ENCODE measurements at regions not wholly inside any gene's neighbourhood (a gene's known extent, or its start where the extent isn't known, plus 50 kb on each side); places are given as distances from the start of the nearest gene placed in this dataset.
"Not testable (repeated sequence)": the region's sequence is repeated elsewhere in the genome, so short reads cannot be mapped to it uniquely, and the experiment has no call there.

DNA sequence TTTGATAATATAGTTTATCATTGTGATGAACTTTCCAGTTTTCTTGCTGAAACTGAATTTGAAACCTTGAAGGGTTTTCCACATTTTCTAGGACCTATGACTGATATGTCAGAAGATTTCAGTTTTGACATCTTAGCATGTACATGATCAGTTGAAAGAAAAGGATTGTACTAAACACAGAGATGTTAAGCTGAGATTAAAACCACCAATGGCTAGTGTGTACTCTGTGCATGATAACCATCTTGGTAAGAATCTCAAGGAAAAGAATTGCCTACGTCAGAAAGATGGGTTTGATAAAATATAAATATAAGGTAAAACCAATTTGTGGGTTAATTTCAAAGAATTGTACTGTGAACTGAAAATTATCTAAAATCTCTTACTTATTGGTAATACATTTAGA, 776.4 kb downstream of the GATA3 start:
- H3K27me3 ChIP-seq (ENCODE audit: insufficient read depth, low read length), result no peaks in the 10 kb centered on the region
- H3K4me3 ChIP-seq (ENCODE audit: low read length), result no peak overlapping the region
- no peaks in the 10 kb centered on the region for H3K36me3 ChIP-seq (ENCODE audit: insufficient read depth, low read length)
- no peaks in the 10 kb centered on the region for H3K9me3 ChIP-seq (ENCODE audit: low read length)
- no peaks in the 10 kb centered on the region for H3K4me1 ChIP-seq (ENCODE audit: insufficient read depth, low read length)
- no peak overlapping the region for H2AFZ ChIP-seq (ENCODE audit: low read depth, low read length)

DNA sequence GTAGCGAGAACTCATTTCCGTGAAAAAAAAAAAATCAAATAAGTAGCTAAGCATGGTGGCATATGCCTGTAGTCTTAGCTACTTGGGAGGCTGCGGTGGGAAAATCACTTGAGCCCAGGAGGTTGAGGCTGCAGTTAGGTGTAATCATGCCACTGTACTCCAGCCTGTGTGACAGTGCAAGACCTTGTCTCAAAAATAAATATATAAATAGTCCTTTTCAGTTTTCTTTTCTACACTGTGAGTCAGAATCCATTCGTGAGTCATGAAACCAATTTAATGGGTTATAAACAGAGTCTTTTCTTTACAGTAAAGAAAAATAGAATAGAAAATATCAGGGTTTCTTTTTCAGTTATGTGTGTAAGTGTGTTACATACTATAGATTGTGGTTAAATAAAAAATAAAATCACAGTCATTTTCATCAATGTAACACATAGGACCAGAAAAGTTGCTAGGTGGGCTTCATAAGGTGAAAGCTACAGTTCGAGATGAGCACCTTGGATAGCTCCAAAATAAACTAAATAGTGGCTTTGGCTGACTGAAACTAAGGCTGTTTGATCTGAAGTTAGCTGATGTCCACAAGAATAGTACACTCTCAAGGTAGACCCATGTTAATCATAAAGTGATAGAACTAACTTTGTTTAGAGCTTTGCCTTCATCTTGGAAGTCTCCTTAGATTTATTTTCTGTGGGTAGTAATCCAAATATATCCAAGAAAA, 781.1 kb downstream of the GATA3 start:
- H3K36me3 ChIP-seq (ENCODE audit: insufficient read depth, low read length), result no peaks in the 10 kb centered on the region
- no peaks in the 10 kb centered on the region for H3K4me1 ChIP-seq (ENCODE audit: insufficient read depth, low read length)
- no peak overlapping the region for H3K4me3 ChIP-seq (ENCODE audit: low read length)
- H3K27me3 ChIP-seq (ENCODE audit: insufficient read depth, low read length), result no peaks in the 10 kb centered on the region
- no peaks in the 10 kb centered on the region for H3K9me3 ChIP-seq (ENCODE audit: low read length)
- H2AFZ ChIP-seq (ENCODE audit: low read depth, low read length), result no peak overlapping the region

DNA sequence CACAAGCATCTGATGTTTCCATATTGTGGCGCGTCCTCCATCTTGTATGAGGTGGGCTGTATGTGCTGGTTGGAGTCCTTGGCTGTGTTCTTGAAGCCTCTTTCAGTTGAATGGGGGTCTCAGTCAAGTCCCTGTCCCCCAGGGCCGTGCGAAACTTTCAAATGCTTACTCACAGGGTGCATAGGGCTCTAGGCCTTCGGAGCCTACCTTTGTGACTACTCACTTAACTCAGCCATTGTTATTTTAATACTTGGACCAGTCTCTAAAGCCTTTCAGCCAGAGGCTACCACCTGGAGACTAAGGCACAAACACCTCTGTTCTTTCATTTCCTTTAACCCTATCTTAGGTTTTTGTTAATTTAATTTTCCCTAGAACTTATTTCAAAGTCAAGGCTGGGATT, 785.9 kb downstream of the GATA3 start:
- no peaks in the 10 kb centered on the region for H3K36me3 ChIP-seq (ENCODE audit: insufficient read depth, low read length)
- no peak overlapping the region for H2AFZ ChIP-seq (ENCODE audit: low read depth, low read length)
- H3K4me1 ChIP-seq (ENCODE audit: insufficient read depth, low read length), result no peaks in the 10 kb centered on the region
- no peak overlapping the region for H3K4me3 ChIP-seq (ENCODE audit: low read length)
- no peaks in the 10 kb centered on the region for H3K9me3 ChIP-seq (ENCODE audit: low read length)
- H3K27me3 ChIP-seq (ENCODE audit: insufficient read depth, low read length), result no peaks in the 10 kb centered on the region

DNA sequence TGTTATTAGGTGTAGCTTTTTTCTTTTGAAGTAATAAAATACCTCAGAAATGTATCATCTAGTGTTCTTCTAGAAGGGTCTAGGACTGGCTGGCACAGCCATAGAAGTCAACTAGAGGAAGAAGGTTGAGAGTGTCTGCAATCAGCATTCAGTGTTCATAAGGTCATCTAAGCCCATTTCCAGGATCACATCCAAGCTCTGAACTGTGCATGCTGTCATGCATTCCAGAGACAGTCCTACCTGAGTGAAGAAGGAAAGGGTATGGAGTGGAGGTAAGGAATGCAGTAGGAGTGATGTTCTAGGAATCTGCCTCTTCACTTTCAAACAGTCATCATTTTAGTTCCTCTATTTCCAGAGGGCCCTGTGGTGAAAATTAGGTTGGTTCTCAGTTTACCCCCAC, 789.7 kb downstream of the GATA3 start:
- no peak overlapping the region for H2AFZ ChIP-seq (ENCODE audit: low read depth, low read length)
- no peak overlapping the region for H3K4me3 ChIP-seq (ENCODE audit: low read length)
- H3K27me3 ChIP-seq (ENCODE audit: insufficient read depth, low read length), result no peaks in the 10 kb centered on the region
- H3K4me1 ChIP-seq (ENCODE audit: insufficient read depth, low read length), result no peaks in the 10 kb centered on the region
- H3K9me3 ChIP-seq (ENCODE audit: low read length), result no peaks in the 10 kb centered on the region
- no peaks in the 10 kb centered on the region for H3K36me3 ChIP-seq (ENCODE audit: insufficient read depth, low read length)

DNA sequence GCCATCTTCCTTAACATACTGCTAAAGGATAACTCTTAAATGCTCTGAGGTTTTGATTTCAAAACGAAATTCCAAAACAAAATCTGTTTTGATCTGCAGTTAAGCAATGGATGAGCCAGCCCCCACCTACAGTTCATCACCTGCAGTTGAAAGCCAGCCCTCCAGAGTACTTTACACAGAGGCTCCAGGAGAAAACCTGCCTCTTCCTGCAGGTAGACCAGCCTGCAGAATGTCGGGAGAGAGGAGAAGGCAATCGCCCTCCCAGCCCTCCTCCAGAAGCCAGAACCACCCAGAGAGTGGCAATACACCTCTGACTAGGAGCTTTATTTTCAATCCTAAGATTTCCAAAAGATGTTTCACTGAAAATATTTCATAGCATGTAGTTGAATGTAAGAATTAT, 798.1 kb downstream of the GATA3 start:
- no peak overlapping the region for H2AFZ ChIP-seq (ENCODE audit: low read depth, low read length)
- no peaks in the 10 kb centered on the region for H3K9me3 ChIP-seq (ENCODE audit: low read length)
- H3K27me3 ChIP-seq (ENCODE audit: insufficient read depth, low read length), result no peaks in the 10 kb centered on the region
- no peaks in the 10 kb centered on the region for H3K36me3 ChIP-seq (ENCODE audit: insufficient read depth, low read length)
- H3K4me3 ChIP-seq (ENCODE audit: low read length), result no peak overlapping the region
- H3K4me1 ChIP-seq (ENCODE audit: insufficient read depth, low read length), result no peaks in the 10 kb centered on the region

DNA sequence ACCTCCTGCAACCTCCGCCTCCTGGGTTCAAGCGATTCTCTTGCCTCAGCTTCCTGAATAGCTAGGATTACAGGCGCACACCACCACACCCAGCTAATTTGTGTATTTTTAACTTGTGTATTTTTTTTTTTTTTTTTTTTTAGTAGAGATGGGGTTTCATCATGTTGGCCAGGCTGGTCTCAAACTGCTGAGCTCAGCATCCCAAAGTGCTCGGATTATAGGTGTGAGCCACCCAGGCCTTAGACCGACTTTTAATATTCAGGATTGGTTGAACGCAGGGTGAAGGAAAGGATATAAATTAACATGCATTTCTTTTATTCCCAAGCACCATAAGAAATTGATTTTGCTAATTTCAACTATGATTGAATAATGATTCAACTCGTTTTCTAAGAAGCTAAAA, 798.6 kb downstream of the GATA3 start:
- Histone ChIP-seq H3K9me3 (ENCODE audit: low read length) (no peaks in the 10 kb centered on the region), H3K36me3 (ENCODE audit: insufficient read depth, low read length) (no peaks in the 10 kb centered on the region), H2AFZ (ENCODE audit: low read depth, low read length) (no peak overlapping the region), H3K4me1 (ENCODE audit: insufficient read depth, low read length) (no peaks in the 10 kb centered on the region), H3K4me3 (ENCODE audit: low read length) (no peak overlapping the region), H3K27me3 (ENCODE audit: insufficient read depth, low read length) (no peaks in the 10 kb centered on the region)

DNA sequence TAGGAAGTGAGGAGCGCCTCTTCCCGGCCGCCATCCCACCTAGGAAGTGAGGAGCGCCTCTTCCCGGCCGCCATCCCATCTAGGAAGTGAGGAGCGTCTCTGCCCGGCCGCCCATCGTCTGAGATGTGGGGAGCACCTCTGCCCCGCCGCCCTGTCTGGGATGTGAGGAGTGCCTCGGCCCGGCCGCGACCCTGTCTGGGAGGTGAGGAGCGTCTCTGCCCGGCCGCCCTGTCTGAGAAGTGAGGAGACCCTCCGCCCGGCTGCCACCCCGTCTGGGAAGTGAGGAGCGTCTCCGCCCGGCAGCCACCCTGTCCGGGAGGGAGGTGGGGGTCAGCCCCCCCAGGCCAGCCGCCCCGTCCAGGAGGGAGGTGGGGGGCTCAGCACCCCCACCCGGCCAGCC, 814.4 kb downstream of the GATA3 start:
- not testable (repeated sequence) for H3K27me3 ChIP-seq (ENCODE audit: insufficient read depth, low read length); H3K9me3 ChIP-seq (ENCODE audit: low read length); H3K36me3 ChIP-seq (ENCODE audit: insufficient read depth, low read length); H3K4me1 ChIP-seq (ENCODE audit: insufficient read depth, low read length); H3K4me3 ChIP-seq (ENCODE audit: low read length); H2AFZ ChIP-seq (ENCODE audit: low read depth, low read length)

DNA sequence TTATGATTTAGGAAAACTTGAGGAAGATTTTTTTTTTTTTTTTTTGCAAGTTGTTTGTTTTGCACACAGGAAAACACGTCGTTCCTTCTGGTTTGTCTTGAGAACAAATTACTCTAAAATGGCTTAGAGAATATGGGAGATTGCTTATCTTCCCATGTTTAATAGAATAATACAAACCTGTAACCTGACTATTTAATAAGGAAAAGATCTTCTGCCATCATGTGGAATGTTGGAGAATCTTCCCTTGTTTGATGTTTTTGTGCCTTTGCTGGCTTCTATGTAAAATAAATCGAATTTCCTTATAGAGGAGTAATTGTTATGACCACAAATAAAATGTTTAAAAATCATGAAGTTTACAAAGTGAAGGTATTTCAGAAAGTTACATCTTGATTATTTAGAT, 818.8 kb downstream of the GATA3 start:
- H3K27me3 ChIP-seq (ENCODE audit: insufficient read depth, low read length), result no peaks in the 10 kb centered on the region
- no peaks in the 10 kb centered on the region for H3K9me3 ChIP-seq (ENCODE audit: low read length)
- no peak overlapping the region for H3K4me3 ChIP-seq (ENCODE audit: low read length)
- no peaks in the 10 kb centered on the region for H3K36me3 ChIP-seq (ENCODE audit: insufficient read depth, low read length)
- no peaks in the 10 kb centered on the region for H3K4me1 ChIP-seq (ENCODE audit: insufficient read depth, low read length)
- H2AFZ ChIP-seq (ENCODE audit: low read depth, low read length), result no peak overlapping the region

DNA sequence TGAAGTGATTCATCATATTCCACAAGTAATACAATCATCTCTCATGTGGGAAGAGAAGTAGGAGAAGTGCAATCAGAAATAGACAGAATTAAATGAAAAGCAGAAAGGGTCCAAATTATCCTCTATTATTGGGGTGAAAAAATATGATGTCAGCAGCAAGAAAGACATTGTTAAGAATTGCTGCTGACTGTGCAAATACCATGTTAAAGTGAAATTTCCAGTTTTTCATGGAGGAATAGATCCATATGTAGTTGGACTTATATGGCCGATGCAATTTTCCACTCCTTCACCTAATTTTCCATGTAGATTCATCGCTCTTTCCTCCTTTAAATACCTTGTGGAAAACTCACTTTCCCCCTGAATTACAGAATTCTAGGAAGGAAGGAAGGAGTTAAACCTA, 819.8 kb downstream of the GATA3 start:
- Histone ChIP-seq H2AFZ (ENCODE audit: low read depth, low read length) (no peak overlapping the region), H3K9me3 (ENCODE audit: low read length) (no peaks in the 10 kb centered on the region), H3K36me3 (ENCODE audit: insufficient read depth, low read length) (no peaks in the 10 kb centered on the region), H3K4me3 (ENCODE audit: low read length) (no peak overlapping the region), H3K4me1 (ENCODE audit: insufficient read depth, low read length) (no peaks in the 10 kb centered on the region), H3K27me3 (ENCODE audit: insufficient read depth, low read length) (no peaks in the 10 kb centered on the region)

DNA sequence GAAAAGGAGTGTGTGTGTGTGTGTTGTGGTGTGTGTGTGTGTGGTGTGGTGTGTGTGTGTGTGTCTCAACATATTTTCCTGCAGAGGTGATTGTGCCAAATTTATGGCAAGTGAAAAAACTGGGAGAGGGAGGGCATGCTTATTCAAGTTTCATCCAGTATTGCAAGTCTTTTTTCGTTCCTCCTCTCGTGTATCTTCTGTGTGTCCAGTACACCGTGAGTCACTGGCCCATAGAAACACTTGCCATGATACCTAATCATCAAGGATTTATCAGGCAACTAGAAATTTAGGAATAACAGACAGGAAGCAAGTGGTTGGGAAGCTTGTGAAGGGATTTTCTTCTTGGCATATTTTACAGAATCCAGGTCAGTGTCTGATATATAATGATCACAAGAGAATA, 820.5 kb downstream of the GATA3 start:
- no peak overlapping the region for H3K4me3 ChIP-seq (ENCODE audit: low read length)
- H2AFZ ChIP-seq (ENCODE audit: low read depth, low read length), result no peak overlapping the region
- no peaks in the 10 kb centered on the region for H3K4me1 ChIP-seq (ENCODE audit: insufficient read depth, low read length)
- H3K9me3 ChIP-seq (ENCODE audit: low read length), result no peaks in the 10 kb centered on the region
- H3K27me3 ChIP-seq (ENCODE audit: insufficient read depth, low read length), result no peaks in the 10 kb centered on the region
- H3K36me3 ChIP-seq (ENCODE audit: insufficient read depth, low read length), result no peaks in the 10 kb centered on the region

DNA sequence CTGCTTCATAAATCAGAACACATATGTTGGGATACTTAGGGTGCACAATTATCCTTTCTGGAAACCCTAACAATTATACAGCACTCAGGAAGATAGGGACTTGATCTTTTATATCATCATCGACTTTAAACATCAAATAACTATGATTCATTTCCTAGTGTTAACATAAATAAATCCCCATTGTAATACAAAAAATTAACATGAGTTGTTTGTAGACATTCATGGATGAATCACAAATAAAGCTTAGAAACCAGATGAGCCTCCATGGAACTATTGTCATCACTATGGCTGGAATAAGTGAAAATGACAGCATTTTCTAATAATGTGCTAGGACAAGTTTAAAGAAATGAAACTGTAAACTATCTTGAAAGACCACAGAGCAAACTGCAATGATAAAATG, 821.7 kb downstream of the GATA3 start:
- Histone ChIP-seq H3K27me3 (ENCODE audit: insufficient read depth, low read length) (no peaks in the 10 kb centered on the region), H3K36me3 (ENCODE audit: insufficient read depth, low read length) (no peaks in the 10 kb centered on the region), H2AFZ (ENCODE audit: low read depth, low read length) (no peak overlapping the region), H3K9me3 (ENCODE audit: low read length) (no peaks in the 10 kb centered on the region), H3K4me3 (ENCODE audit: low read length) (no peak overlapping the region), H3K4me1 (ENCODE audit: insufficient read depth, low read length) (no peaks in the 10 kb centered on the region)

DNA sequence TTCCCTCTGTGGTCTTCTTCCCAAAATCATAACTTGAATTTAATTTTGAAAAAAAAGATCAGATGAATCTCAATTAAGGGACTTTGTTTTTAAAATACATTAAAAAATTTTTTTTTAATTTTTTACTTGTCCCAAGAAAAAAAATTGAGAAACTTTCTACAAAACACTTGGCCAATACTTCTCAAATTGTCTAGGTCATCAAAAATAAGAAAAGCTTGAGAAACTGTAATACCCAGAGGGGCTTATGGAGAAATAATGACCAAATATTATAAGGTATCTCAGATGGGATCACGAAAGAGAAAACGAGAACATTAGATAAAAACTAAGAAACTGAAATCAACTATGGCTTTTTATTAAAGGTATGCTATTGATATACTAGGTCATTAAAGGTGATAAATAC, 835.0 kb downstream of the GATA3 start:
- Histone ChIP-seq H3K9me3 (ENCODE audit: low read length) (no peaks in the 10 kb centered on the region), H3K36me3 (ENCODE audit: insufficient read depth, low read length) (no peaks in the 10 kb centered on the region), H2AFZ (ENCODE audit: low read depth, low read length) (no peak overlapping the region), H3K27me3 (ENCODE audit: insufficient read depth, low read length) (no peaks in the 10 kb centered on the region), H3K4me3 (ENCODE audit: low read length) (no peak overlapping the region), H3K4me1 (ENCODE audit: insufficient read depth, low read length) (no peaks in the 10 kb centered on the region)

DNA sequence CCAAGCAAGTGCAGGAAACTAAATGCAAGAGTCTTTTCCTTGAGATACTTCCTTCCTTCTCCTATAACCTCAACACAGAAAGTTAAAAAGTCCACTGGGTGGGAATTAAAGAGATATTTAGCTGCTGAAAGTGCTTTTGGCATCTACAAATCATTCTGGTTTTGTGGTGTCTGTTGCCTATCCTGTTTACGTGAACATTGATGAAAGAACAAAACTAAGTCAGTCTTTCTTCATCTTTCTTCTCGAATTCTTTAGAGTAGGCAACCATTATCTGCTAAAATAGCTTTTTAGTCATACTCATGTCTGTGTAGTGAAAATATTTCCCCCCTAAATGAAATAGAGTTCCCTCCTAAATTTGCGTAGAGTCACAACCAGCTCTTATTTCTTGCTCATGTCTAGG, 838.6 kb downstream of the GATA3 start:
- no peaks in the 10 kb centered on the region for H3K36me3 ChIP-seq (ENCODE audit: insufficient read depth, low read length)
- no peaks in the 10 kb centered on the region for H3K27me3 ChIP-seq (ENCODE audit: insufficient read depth, low read length)
- H3K9me3 ChIP-seq (ENCODE audit: low read length), result no peaks in the 10 kb centered on the region
- no peak overlapping the region for H2AFZ ChIP-seq (ENCODE audit: low read depth, low read length)
- H3K4me3 ChIP-seq (ENCODE audit: low read length), result no peak overlapping the region
- H3K4me1 ChIP-seq (ENCODE audit: insufficient read depth, low read length), result no peaks in the 10 kb centered on the region

DNA sequence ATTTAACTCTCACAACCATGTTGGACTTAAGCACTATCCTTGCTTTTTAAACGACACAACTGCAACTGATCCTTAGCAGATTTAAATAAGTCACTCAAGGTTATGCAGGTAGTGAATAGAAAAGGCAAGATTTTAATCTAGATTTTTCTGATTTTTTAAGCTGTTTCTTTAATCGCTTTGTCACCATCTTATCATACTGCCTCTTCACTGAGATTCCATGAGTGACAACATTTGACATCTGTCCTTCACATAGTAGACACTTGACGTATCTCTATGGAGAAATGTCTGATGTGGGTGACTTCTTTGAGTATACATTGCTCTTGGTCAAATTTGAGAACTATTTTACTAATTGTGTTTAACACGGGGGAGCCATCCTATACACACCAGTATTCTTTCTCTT, 839.7 kb downstream of the GATA3 start:
- H3K4me3 ChIP-seq (ENCODE audit: low read length), result no peak overlapping the region
- H3K27me3 ChIP-seq (ENCODE audit: insufficient read depth, low read length), result no peaks in the 10 kb centered on the region
- H3K9me3 ChIP-seq (ENCODE audit: low read length), result no peaks in the 10 kb centered on the region
- H3K4me1 ChIP-seq (ENCODE audit: insufficient read depth, low read length), result no peaks in the 10 kb centered on the region
- H2AFZ ChIP-seq (ENCODE audit: low read depth, low read length), result no peak overlapping the region
- H3K36me3 ChIP-seq (ENCODE audit: insufficient read depth, low read length), result no peaks in the 10 kb centered on the region

Measured in neuron (in vitro differentiated cells).